ENCODE measurements at regions not wholly inside any gene's neighbourhood (a gene's known extent, or its start where the extent isn't known, plus 50 kb on each side); places are given as distances from the start of the nearest gene placed in this dataset.

GRCh38 chr16:79876332-79876730 lies 275.8 kb upstream of the MAF start:
- H3K9me1 ChIP-seq (replicated peaks; ENCODE audit: control insufficient read depth, extremely low read depth, insufficient read depth, low read length) = no peaks in the 10 kb centered on the region
- H2AFZ ChIP-seq (ENCODE audit: low read depth, low read length) = no peak overlapping the region
- no TSS peak for BruUV-seq (replicated peaks)
- no peak overlapping the region for H3K27ac ChIP-seq (ENCODE audit: insufficient read depth, low read depth, low read length)
- no peaks in the 10 kb centered on the region for H3K79me2 ChIP-seq (ENCODE audit: control insufficient read depth, insufficient read depth, low read length)
- H4K20me1 ChIP-seq (replicated peaks; ENCODE audit: control insufficient read depth, extremely low read depth, insufficient read depth, low read length) = no peaks in the 10 kb centered on the region
- dilution Hi-C loops (cut with MboI; ENCODE audit: extremely low pct_ligation_motif_present, low sequenced_read_pairs) = no loop called here
- H3K4me3 ChIP-seq (replicated peaks in 1 of 3; ENCODE audit: insufficient read depth in 1 of 3, low read depth in 1 of 3, low read length in 3 of 3) = no peak overlapping the region
- H3K4me1 ChIP-seq (ENCODE audit: control insufficient read depth, extremely low read depth, insufficient read depth, low read length) = no peaks in the 10 kb centered on the region
- H3K9ac ChIP-seq (replicated peaks; ENCODE audit: extremely low read depth, insufficient read depth, low read length) = no peak overlapping the region
- no peak for DNase-seq (ENCODE audit: low read depth, low spot score)
- H3K36me3 ChIP-seq (ENCODE audit: control insufficient read depth in 2 of 2, extremely low read depth in 1 of 2, insufficient read depth in 2 of 2, low read length in 2 of 2) = no peaks in the 10 kb centered on the region
- intact Hi-C loops (cut with micrococcal nuclease) = no loop called here
- no peak for FAIRE-seq
- no peaks in the 10 kb centered on the region for H3K27me3 ChIP-seq (ENCODE audit: control insufficient read depth in 2 of 2, insufficient read depth in 2 of 2, low read length in 2 of 2)
- CTCF ChIA-PET = no interaction called here
- TF ChIP-seq MYC (IDR thresholded peaks at IDR 0.05; ENCODE audit: low read depth, low read length) (no peak), POLR2AphosphoS5 (IDR thresholded peaks at IDR 0.05; ENCODE audit: insufficient read depth, low read depth, low read length) (no peak), POLR2A (IDR thresholded peaks at IDR 0.05; ENCODE audit: low read depth, low read length) (no peak), GATA2 (IDR thresholded peaks at IDR 0.05; ENCODE audit: insufficient read depth, insufficient read length, low read depth, low read length) (no peak)
- TF ChIP-seq, protein P1, sequence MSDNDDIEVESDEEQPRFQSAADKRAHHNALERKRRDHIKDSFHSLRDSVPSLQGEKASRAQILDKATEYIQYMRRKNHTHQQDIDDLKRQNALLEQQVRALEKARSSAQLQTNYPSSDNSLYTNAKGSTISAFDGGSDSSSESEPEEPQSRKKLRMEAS (IDR thresholded peaks at IDR 0.05; ENCODE audit: insufficient read depth, insufficient read length) = no peak
- POLR2A ChIA-PET = no interaction called here
- no peak overlapping the region for H3K4me2 ChIP-seq (ENCODE audit: insufficient read depth, low read length)
- H3K9me3 ChIP-seq (replicated peaks; ENCODE audit: control insufficient read depth, insufficient read depth, low read length) = no peaks in the 10 kb centered on the region

- dilution Hi-C loops (cut with MboI; ENCODE audit: extremely low pct_ligation_motif_present, low sequenced_read_pairs) (no loop called here), intact Hi-C loops (cut with micrococcal nuclease) (no loop called here)
- no TSS peak for BruUV-seq (replicated peaks)
- Histone ChIP-seq H3K27ac (ENCODE audit: insufficient read depth, low read depth, low read length) (no peak overlapping the region), H2AFZ (ENCODE audit: low read depth, low read length) (no peak overlapping the region), H3K79me2 (ENCODE audit: control insufficient read depth, insufficient read depth, low read length) (no peaks in the 10 kb centered on the region), H3K4me1 (ENCODE audit: control insufficient read depth, extremely low read depth, insufficient read depth, low read length) (no peaks in the 10 kb centered on the region), H3K4me3 (replicated peaks in 1 of 3; ENCODE audit: insufficient read depth in 1 of 3, low read depth in 1 of 3, low read length in 3 of 3) (no peak overlapping the region), H3K9me1 (replicated peaks; ENCODE audit: control insufficient read depth, extremely low read depth, insufficient read depth, low read length) (no peaks in the 10 kb centered on the region), H3K4me2 (ENCODE audit: insufficient read depth, low read length) (no peak overlapping the region), H4K20me1 (replicated peaks; ENCODE audit: control insufficient read depth, extremely low read depth, insufficient read depth, low read length) (no peaks in the 10 kb centered on the region), H3K27me3 (ENCODE audit: control insufficient read depth in 2 of 2, insufficient read depth in 2 of 2, low read length in 2 of 2) (no peaks in the 10 kb centered on the region), H3K9me3 (replicated peaks; ENCODE audit: control insufficient read depth, insufficient read depth, low read length) (peaks cover 2% of the 10 kb centered on the region), H3K9ac (replicated peaks; ENCODE audit: extremely low read depth, insufficient read depth, low read length) (no peak overlapping the region), H3K36me3 (ENCODE audit: control insufficient read depth in 2 of 2, extremely low read depth in 1 of 2, insufficient read depth in 2 of 2, low read length in 2 of 2) (no peaks in the 10 kb centered on the region)
- FAIRE-seq = no peak
- POLR2A ChIA-PET = no interaction called here
- DNase-seq (ENCODE audit: low read depth, low spot score) = no peak
- TF ChIP-seq JUN (IDR thresholded peaks at IDR 0.05; ENCODE audit: borderline replicate concordance, insufficient read depth, insufficient read length, low read depth) = no peak
- no peak for TF ChIP-seq MYC (IDR thresholded peaks at IDR 0.05; ENCODE audit: low read depth, low read length)
- TF ChIP-seq EZH2 (IDR thresholded peaks at IDR 0.05; ENCODE audit: borderline replicate concordance, low read depth, low read length, severe bottlenecking) = no peak
- no peak for TF ChIP-seq FOS (IDR thresholded peaks at IDR 0.05; ENCODE audit: borderline replicate concordance, insufficient read depth, low read length)
- TF ChIP-seq, protein P1 (IDR thresholded peaks at IDR 0.05; ENCODE audit: insufficient read depth, insufficient read length) = no peak
- TF ChIP-seq POLR2AphosphoS5 (IDR thresholded peaks at IDR 0.05; ENCODE audit: insufficient read depth, low read depth, low read length) = no peak
- no peak for TF ChIP-seq GATA2 (IDR thresholded peaks at IDR 0.05; ENCODE audit: insufficient read depth, insufficient read length, low read depth, low read length)
- TF ChIP-seq CTCF (IDR thresholded peaks at IDR 0.05; ENCODE audit: extremely low read depth in 1 of 2, insufficient read depth in 1 of 2, low read depth in 1 of 2, low read length in 2 of 2) = no peak
- no peak for TF ChIP-seq POLR2A (IDR thresholded peaks at IDR 0.05; ENCODE audit: low read depth, low read length)
- CTCF ChIA-PET = no interaction called here
Observed at GRCh38 chr16:79874391-79874790, 273.9 kb upstream of the MAF start.

Data from endothelial cell of umbilical vein (primary cell).